ENCODE measurements at regions not wholly inside any gene's neighbourhood (a gene's known extent, or its start where the extent isn't known, plus 50 kb on each side); places are given as distances from the start of the nearest gene placed in this dataset.

DNA sequence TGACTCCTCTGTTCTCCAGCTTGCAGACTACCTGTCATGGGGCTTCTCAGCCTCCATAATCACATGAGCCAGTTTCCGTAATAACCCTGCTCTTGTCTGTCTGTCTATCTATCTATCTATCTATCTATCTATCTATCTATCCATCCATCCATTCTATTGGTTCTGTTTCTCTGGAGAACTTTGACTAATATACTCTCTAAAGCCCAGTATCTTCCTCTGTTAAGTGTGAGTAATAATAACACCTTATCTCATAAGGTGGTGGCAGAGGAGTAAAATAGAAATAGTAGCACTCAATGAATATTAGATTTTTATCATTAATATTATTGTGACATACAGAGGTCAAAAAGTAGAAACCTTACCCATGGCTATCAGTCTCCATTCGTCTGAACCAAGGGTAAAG, 177.9 kb upstream of the PGRMC2 start:
- ChIA-PET POLR2A (no interaction called here), CTCF (interaction anchor here (0.5 kb wide), 1 partner anchor 640 kb away, joined by 3 read pairs; no protein-coding TSS in a partner anchor)
- H3K4me3 Mint-ChIP-seq = no peak overlapping the region
- peaks cover 12% of the 10 kb centered on the region for H3K9me3 Mint-ChIP-seq
- H3K4me1 Mint-ChIP-seq = peaks cover 4% of the 10 kb centered on the region; the same call in 1 of the 2 replicates
- DNase-seq (ENCODE audit: low spot score) = no peak
- ATAC-seq = no peak
- TF ChIP-seq SOX15 (CRISPR knock-in tag; IDR thresholded peaks at IDR 0.05) (no peak), TP53 (CRISPR knock-in tag; IDR thresholded peaks at IDR 0.05) (no peak)
- TF ChIP-seq, protein P1, sequence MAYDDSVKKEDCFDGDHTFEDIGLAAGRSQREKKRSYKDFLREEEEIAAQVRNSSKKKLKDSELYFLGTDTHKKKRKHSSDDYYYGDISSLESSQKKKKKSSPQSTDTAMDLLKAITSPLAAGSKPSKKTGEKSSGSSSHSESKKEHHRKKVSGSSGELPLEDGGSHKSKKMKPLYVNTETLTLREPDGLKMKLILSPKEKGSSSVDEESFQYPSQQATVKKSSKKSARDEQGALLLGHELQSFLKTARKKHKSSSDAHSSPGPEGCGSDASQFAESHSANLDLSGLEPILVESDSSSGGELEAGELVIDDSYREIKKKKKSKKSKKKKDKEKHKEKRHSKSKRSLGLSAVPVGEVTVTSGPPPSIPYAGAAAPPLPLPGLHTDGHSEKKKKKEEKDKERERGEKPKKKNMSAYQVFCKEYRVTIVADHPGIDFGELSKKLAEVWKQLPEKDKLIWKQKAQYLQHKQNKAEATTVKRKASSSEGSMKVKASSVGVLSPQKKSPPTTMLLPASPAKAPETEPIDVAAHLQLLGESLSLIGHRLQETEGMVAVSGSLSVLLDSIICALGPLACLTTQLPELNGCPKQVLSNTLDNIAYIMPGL (CRISPR knock-in tag; IDR thresholded peaks at IDR 0.05) = no peak
- H3K27ac Mint-ChIP-seq = no peak overlapping the region
- H3K27me3 Mint-ChIP-seq (ENCODE audit: low read depth) = no peaks in the 10 kb centered on the region
- H3K36me3 Mint-ChIP-seq = peaks cover 10% of the 10 kb centered on the region

DNA sequence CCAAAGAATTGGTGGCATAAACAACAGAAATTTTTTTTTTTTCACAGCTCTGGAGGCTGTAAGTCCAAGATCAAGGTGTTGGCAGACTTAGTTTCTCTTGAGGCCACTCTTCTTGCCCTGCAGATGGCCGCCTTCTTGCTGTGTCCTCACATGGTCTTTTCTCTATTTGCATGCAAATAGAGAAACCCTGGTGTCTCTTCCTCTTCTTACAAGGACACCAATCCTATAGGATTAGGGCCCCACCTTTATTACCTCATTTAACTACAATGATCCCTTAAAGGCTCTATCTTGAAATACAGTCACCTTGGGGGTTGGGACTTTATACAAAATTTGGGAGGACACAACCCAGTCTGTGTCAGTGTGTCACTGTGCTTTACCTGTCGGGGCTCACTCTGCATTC, 175.4 kb upstream of the PGRMC2 start:
- CTCF ChIA-PET = interaction anchor here (3.7 kb wide), 1 partner anchor 9 kb away, joined by 22 read pairs; no protein-coding TSS in a partner anchor

DNA sequence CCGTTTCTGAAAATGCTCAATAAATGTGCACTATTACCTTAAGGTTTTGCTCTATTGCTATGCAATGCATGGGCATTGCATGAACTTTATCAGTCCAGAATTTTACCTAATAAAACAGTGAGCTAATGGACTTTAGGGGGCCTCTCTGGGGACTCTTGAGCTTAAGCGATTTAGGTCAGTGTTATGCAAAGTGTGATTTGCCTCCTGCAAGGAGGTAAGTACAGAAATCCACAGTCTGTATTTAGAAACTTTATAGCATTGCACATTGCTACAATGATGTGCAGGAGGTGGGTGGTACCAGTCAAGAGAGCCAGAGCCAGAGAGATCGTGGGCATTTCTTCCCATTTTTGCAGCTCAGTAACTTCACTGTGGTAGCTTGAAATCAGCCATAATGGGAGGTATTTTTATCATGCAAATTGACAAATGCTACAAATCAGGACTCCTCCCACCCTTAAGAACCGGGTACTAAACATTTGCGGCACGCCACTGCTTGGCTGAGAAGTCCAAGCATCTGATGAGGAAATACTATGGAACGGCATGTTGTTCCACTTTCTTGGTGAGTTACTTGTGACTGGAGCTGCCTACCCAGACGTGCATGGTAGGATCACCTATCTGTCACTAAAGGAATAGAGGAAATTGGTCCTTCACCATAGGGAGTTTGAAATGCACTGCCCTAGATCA, 174.6 kb upstream of the PGRMC2 start:
- ATAC-seq = peak; percentile 54
- Mint-ChIP-seq H3K36me3 (peaks cover 10% of the 10 kb centered on the region), H3K4me3 (no peak overlapping the region), H3K9me3 (peaks cover 12% of the 10 kb centered on the region), H3K4me1 (peaks cover 4% of the 10 kb centered on the region; the same call in 1 of the 2 replicates), H3K27ac (no peak overlapping the region), H3K27me3 (ENCODE audit: low read depth) (no peaks in the 10 kb centered on the region; the same call in 1 of the 2 replicates)
- POLR2A ChIA-PET = interaction anchor here (0.5 to 0.7 kb wide), 3 partner anchors 350 to 1660 kb away, joined by 3 to 4 read pairs (median 3); no protein-coding TSS in a partner anchor
- CTCF ChIA-PET = interaction anchor here (3.7 kb wide), 1 partner anchor 9 kb away, joined by 22 read pairs; no protein-coding TSS in a partner anchor
- no peak for DNase-seq (ENCODE audit: low spot score)
- TF ChIP-seq, protein P2, sequence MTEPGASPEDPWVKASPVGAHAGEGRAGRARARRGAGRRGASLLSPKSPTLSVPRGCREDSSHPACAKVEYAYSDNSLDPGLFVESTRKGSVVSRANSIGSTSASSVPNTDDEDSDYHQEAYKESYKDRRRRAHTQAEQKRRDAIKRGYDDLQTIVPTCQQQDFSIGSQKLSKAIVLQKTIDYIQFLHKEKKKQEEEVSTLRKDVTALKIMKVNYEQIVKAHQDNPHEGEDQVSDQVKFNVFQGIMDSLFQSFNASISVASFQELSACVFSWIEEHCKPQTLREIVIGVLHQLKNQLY (CRISPR knock-in tag; IDR thresholded peaks at IDR 0.05) = no peak
- no peak for TF ChIP-seq FOXJ3 (CRISPR knock-in tag; IDR thresholded peaks at IDR 0.05; ENCODE audit: borderline replicate concordance)
- TF ChIP-seq, protein P1 (CRISPR knock-in tag; IDR thresholded peaks at IDR 0.05) = no peak
- no peak for TF ChIP-seq ZNF317 (CRISPR knock-in tag; IDR thresholded peaks at IDR 0.05; ENCODE audit: borderline replicate concordance, low read depth)
- TF ChIP-seq, protein P3, sequence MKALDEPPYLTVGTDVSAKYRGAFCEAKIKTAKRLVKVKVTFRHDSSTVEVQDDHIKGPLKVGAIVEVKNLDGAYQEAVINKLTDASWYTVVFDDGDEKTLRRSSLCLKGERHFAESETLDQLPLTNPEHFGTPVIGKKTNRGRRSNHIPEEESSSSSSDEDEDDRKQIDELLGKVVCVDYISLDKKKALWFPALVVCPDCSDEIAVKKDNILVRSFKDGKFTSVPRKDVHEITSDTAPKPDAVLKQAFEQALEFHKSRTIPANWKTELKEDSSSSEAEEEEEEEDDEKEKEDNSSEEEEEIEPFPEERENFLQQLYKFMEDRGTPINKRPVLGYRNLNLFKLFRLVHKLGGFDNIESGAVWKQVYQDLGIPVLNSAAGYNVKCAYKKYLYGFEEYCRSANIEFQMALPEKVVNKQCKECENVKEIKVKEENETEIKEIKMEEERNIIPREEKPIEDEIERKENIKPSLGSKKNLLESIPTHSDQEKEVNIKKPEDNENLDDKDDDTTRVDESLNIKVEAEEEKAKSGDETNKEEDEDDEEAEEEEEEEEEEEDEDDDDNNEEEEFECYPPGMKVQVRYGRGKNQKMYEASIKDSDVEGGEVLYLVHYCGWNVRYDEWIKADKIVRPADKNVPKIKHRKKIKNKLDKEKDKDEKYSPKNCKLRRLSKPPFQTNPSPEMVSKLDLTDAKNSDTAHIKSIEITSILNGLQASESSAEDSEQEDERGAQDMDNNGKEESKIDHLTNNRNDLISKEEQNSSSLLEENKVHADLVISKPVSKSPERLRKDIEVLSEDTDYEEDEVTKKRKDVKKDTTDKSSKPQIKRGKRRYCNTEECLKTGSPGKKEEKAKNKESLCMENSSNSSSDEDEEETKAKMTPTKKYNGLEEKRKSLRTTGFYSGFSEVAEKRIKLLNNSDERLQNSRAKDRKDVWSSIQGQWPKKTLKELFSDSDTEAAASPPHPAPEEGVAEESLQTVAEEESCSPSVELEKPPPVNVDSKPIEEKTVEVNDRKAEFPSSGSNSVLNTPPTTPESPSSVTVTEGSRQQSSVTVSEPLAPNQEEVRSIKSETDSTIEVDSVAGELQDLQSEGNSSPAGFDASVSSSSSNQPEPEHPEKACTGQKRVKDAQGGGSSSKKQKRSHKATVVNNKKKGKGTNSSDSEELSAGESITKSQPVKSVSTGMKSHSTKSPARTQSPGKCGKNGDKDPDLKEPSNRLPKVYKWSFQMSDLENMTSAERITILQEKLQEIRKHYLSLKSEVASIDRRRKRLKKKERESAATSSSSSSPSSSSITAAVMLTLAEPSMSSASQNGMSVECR (CRISPR knock-in tag; IDR thresholded peaks at IDR 0.05; ENCODE audit: borderline replicate concordance) = no peak
- TF ChIP-seq, protein P4, sequence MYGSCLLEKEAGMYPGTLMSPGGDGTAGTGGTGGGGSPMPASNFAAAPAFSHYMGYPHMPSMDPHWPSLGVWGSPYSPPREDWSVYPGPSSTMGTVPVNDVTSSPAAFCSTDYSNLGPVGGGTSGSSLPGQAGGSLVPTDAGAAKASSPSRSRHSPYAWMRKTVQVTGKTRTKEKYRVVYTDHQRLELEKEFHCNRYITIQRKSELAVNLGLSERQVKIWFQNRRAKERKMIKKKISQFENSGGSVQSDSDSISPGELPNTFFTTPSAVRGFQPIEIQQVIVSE (CRISPR knock-in tag; IDR thresholded peaks at IDR 0.05; ENCODE audit: borderline replicate concordance) = no peak
- TF ChIP-seq ZNF138 (CRISPR knock-in tag; conservative IDR thresholded peaks at IDR 0.05) = no peak
- no peak for TF ChIP-seq PRRX2 (CRISPR knock-in tag; IDR thresholded peaks at IDR 0.05)
- TF ChIP-seq TEAD1 (CRISPR knock-in tag; IDR thresholded peaks at IDR 0.05) = no peak
- TF ChIP-seq, protein P5, sequence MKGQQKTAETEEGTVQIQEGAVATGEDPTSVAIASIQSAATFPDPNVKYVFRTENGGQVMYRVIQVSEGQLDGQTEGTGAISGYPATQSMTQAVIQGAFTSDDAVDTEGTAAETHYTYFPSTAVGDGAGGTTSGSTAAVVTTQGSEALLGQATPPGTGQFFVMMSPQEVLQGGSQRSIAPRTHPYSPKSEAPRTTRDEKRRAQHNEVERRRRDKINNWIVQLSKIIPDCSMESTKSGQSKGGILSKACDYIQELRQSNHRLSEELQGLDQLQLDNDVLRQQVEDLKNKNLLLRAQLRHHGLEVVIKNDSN (CRISPR knock-in tag; IDR thresholded peaks at IDR 0.05) = no peak
- TF ChIP-seq JUN (CRISPR knock-in tag; IDR thresholded peaks at IDR 0.05) = no peak
- no peak for TF ChIP-seq NFE2L1 (CRISPR knock-in tag; IDR thresholded peaks at IDR 0.05)
- TF ChIP-seq RELA (CRISPR knock-in tag; IDR thresholded peaks at IDR 0.05; ENCODE audit: borderline replicate concordance) = no peak
- no peak for TF ChIP-seq TP53 (CRISPR knock-in tag; IDR thresholded peaks at IDR 0.05)
- TF ChIP-seq, protein P6, sequence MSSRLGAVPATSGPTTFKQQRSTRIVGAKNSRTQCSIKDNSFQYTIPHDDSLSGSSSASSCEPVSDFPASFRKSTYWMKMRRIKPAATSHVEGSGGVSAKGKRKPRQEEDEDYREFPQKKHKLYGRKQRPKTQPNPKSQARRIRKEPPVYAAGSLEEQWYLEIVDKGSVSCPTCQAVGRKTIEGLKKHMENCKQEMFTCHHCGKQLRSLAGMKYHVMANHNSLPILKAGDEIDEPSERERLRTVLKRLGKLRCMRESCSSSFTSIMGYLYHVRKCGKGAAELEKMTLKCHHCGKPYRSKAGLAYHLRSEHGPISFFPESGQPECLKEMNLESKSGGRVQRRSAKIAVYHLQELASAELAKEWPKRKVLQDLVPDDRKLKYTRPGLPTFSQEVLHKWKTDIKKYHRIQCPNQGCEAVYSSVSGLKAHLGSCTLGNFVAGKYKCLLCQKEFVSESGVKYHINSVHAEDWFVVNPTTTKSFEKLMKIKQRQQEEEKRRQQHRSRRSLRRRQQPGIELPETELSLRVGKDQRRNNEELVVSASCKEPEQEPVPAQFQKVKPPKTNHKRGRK (CRISPR knock-in tag; IDR thresholded peaks at IDR 0.05; ENCODE audit: borderline replicate concordance) = no peak

More for the DNA sequence above, 175.4 kb upstream of the PGRMC2 start:
- no peak for DNase-seq (ENCODE audit: low spot score)
- Mint-ChIP-seq H3K27ac (no peak overlapping the region), H3K9me3 (peaks cover 12% of the 10 kb centered on the region), H3K27me3 (ENCODE audit: low read depth) (no peaks in the 10 kb centered on the region; the same call in 1 of the 2 replicates), H3K36me3 (peaks cover 10% of the 10 kb centered on the region), H3K4me1 (peaks cover 4% of the 10 kb centered on the region; the same call in 1 of the 2 replicates), H3K4me3 (no peak overlapping the region)
- TF ChIP-seq ESRRA (CRISPR knock-in tag; IDR thresholded peaks at IDR 0.05; ENCODE audit: borderline replicate concordance) (no peak), FOXK1 (CRISPR knock-in tag; IDR thresholded peaks at IDR 0.05) (no peak), OVOL2 (CRISPR knock-in tag; IDR thresholded peaks at IDR 0.05; ENCODE audit: borderline replicate concordance) (no peak), NR3C1 (CRISPR knock-in tag; conservative IDR thresholded peaks at IDR 0.05; ENCODE audit: low read depth) (no peak), NFE2L1 (CRISPR knock-in tag; IDR thresholded peaks at IDR 0.05) (no peak), TEAD4 (CRISPR knock-in tag; IDR thresholded peaks at IDR 0.05) (no peak)
- ATAC-seq = no peak
- POLR2A ChIA-PET = interaction anchor here (0.5 kb wide), 1 partner anchor 350 kb away, joined by 3 read pairs; no protein-coding TSS in a partner anchor
